ENCODE measurements at regions not wholly inside any gene's neighbourhood (a gene's known extent, or its start where the extent isn't known, plus 50 kb on each side); places are given as distances from the start of the nearest gene placed in this dataset.

DNA sequence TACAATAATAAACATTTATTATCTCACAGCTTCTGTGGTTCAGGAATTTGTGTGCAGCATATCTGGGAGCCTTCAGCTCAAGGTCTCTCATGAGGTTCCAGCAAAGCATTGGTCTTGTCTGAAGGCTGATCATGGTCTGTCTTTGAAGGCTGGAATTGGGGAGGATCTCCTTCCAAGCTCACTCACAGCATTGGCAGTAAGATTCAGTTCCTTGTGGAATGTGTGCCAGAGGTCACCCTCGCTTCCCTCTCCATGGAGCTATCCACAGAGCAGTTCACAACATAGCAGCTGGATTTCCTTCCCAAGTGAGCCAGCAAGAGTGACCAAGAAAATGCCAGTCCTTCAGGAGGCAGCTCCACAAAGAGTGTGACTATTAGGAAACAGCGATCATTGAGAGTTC is 202.2 kb upstream of the ST6GAL2 start:
- TF ChIP-seq, protein P1, sequence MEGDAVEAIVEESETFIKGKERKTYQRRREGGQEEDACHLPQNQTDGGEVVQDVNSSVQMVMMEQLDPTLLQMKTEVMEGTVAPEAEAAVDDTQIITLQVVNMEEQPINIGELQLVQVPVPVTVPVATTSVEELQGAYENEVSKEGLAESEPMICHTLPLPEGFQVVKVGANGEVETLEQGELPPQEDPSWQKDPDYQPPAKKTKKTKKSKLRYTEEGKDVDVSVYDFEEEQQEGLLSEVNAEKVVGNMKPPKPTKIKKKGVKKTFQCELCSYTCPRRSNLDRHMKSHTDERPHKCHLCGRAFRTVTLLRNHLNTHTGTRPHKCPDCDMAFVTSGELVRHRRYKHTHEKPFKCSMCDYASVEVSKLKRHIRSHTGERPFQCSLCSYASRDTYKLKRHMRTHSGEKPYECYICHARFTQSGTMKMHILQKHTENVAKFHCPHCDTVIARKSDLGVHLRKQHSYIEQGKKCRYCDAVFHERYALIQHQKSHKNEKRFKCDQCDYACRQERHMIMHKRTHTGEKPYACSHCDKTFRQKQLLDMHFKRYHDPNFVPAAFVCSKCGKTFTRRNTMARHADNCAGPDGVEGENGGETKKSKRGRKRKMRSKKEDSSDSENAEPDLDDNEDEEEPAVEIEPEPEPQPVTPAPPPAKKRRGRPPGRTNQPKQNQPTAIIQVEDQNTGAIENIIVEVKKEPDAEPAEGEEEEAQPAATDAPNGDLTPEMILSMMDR (conservative IDR thresholded peaks at IDR 0.05; ENCODE audit: low read length): no peak
- no peak for TF ChIP-seq EZH2phosphoT487 (IDR thresholded peaks at IDR 0.05; ENCODE audit: borderline replicate concordance, low read depth, low read length)
